KMS-11 (cell line): ENCODE measurements at regions not wholly inside any gene's neighbourhood (a gene's known extent, or its start where the extent isn't known, plus 50 kb on each side); places are given as distances from the start of the nearest gene placed in this dataset.

Experiments used
- H2AFZ ChIP-seq: fragments of 200-600 bp; sonication (generic); 2 replicates; pipeline ENCODE4 v1.6.1; 2016; ENCODE audit warnings: antibody characterized with exemption, mixed run types, low read depth
- H3K27ac ChIP-seq: fragments of 200-600 bp; sonication (generic); 2 replicates; pipeline ENCODE4 v1.6.1; 2016; ENCODE audit warnings: mild to moderate bottlenecking, mixed run types
- H3K27me3 ChIP-seq: fragments of 200-600 bp; sonication (generic); 2 replicates; pipeline ENCODE4 v1.6.1; 2017; ENCODE audit warnings: mild to moderate bottlenecking, low read depth, mixed run types, moderate library complexity; ENCODE audit not compliant: insufficient read depth
- H3K36me3 ChIP-seq: fragments of 200-600 bp; sonication (generic); 2 replicates; pipeline ENCODE4 v1.6.1; 2017; ENCODE audit warnings: mild to moderate bottlenecking, mixed run types; ENCODE audit not compliant: insufficient read depth
- H3K4me1 ChIP-seq: fragments of 200-600 bp; sonication (generic); 2 replicates; pipeline ENCODE4 v1.6.1; 2016; ENCODE audit warnings: mild to moderate bottlenecking, low read depth, mixed run types; ENCODE audit not compliant: poor library complexity, severe bottlenecking
- H3K4me2 ChIP-seq: fragments of 200-600 bp; sonication (generic); 2 replicates; pipeline ENCODE4 v1.7.0; 2016; ENCODE audit warnings: mild to moderate bottlenecking, mixed run types
- H3K4me3 ChIP-seq: fragments of 200-600 bp; sonication (generic); IDR thresholded peaks from 2 replicates; pipeline ENCODE4 v1.6.1; 2017; ENCODE audit warnings: low read depth, low read length, mixed read lengths; ENCODE audit not compliant: insufficient read depth
- H3K79me2 ChIP-seq: fragments of 200-600 bp; sonication (generic); 2 replicates; pipeline ENCODE4 v1.6.1; 2016; ENCODE audit warnings: low read depth, mixed run types; ENCODE audit not compliant: insufficient read depth
- H3K9ac ChIP-seq: fragments of 200-600 bp; sonication (generic); 2 replicates; pipeline ENCODE4 v1.6.1; 2016; ENCODE audit warnings: mild to moderate bottlenecking, mixed run types
- H4K20me1 ChIP-seq: fragments of 200-600 bp; sonication (generic); 2 replicates; pipeline ENCODE4 v1.6.1; 2016; ENCODE audit warnings: mild to moderate bottlenecking, mixed run types; ENCODE audit not compliant: insufficient read depth
- CTCF ChIP-seq: fragments of 200-600 bp; sonication (generic); conservative IDR thresholded peaks from 2 replicates; pipeline ENCODE4 v1.6.1; 2017; ENCODE audit warnings: low read depth, mild to moderate bottlenecking, antibody characterized with exemption, low read length, moderate library complexity, mixed read lengths

- no peak overlapping the region for H3K27ac ChIP-seq
- no peak overlapping the region for H3K4me3 ChIP-seq
- no peaks in the 10 kb centered on the region for H3K27me3 ChIP-seq
- H3K79me2 ChIP-seq = no peaks in the 10 kb centered on the region
- H3K4me1 ChIP-seq = no peaks in the 10 kb centered on the region
- H4K20me1 ChIP-seq = no peaks in the 10 kb centered on the region
- no peak overlapping the region for H2AFZ ChIP-seq
- H3K36me3 ChIP-seq = no peaks in the 10 kb centered on the region
- no peak overlapping the region for H3K4me2 ChIP-seq
- no peak for TF ChIP-seq CTCF
- no peak overlapping the region for H3K9ac ChIP-seq
These were observed 583.4 kb downstream of the KCNJ3 start for GRCh38 chr2:155281907-155282306.

GRCh38 chr2:155273323-155273722, 574.8 kb downstream of the KCNJ3 start:
- H3K4me3 ChIP-seq = no peak overlapping the region
- no peaks in the 10 kb centered on the region for H3K79me2 ChIP-seq
- no peak overlapping the region for H2AFZ ChIP-seq
- no peak overlapping the region for H3K27ac ChIP-seq
- H4K20me1 ChIP-seq = no peaks in the 10 kb centered on the region
- H3K36me3 ChIP-seq = no peaks in the 10 kb centered on the region
- no peak overlapping the region for H3K9ac ChIP-seq
- no peak overlapping the region for H3K4me2 ChIP-seq
- no peak for TF ChIP-seq CTCF
- no peaks in the 10 kb centered on the region for H3K4me1 ChIP-seq
- no peaks in the 10 kb centered on the region for H3K27me3 ChIP-seq

GRCh38 chr2:155266583-155266982, 568.1 kb downstream of the KCNJ3 start:
- no peak overlapping the region for H3K9ac ChIP-seq
- H3K4me1 ChIP-seq = no peaks in the 10 kb centered on the region
- no peak for TF ChIP-seq CTCF
- H3K4me3 ChIP-seq = no peak overlapping the region
- no peaks in the 10 kb centered on the region for H4K20me1 ChIP-seq
- no peak overlapping the region for H3K4me2 ChIP-seq
- no peaks in the 10 kb centered on the region for H3K36me3 ChIP-seq
- no peak overlapping the region for H2AFZ ChIP-seq
- no peaks in the 10 kb centered on the region for H3K27me3 ChIP-seq
- H3K27ac ChIP-seq = no peak overlapping the region
- H3K79me2 ChIP-seq = no peaks in the 10 kb centered on the region

GRCh38 chr2:155266109-155266508, 567.6 kb downstream of the KCNJ3 start:
- Histone ChIP-seq H4K20me1 (no peaks in the 10 kb centered on the region), H3K27ac (no peak overlapping the region), H3K4me1 (no peaks in the 10 kb centered on the region), H3K4me3 (no peak overlapping the region), H3K9ac (no peak overlapping the region), H3K4me2 (no peak overlapping the region), H2AFZ (no peak overlapping the region), H3K36me3 (no peaks in the 10 kb centered on the region), H3K79me2 (no peaks in the 10 kb centered on the region), H3K27me3 (no peaks in the 10 kb centered on the region)
- TF ChIP-seq CTCF = no peak

- Histone ChIP-seq H3K9ac (no peak overlapping the region), H2AFZ (no peak overlapping the region), H3K4me3 (no peak overlapping the region), H3K4me2 (no peak overlapping the region), H3K4me1 (no peaks in the 10 kb centered on the region), H3K27ac (no peak overlapping the region), H3K27me3 (no peaks in the 10 kb centered on the region), H3K79me2 (no peaks in the 10 kb centered on the region), H3K36me3 (no peaks in the 10 kb centered on the region), H4K20me1 (no peaks in the 10 kb centered on the region)
- no peak for TF ChIP-seq CTCF
These were observed 558.3 kb downstream of the KCNJ3 start for GRCh38 chr2:155256803-155257202.
